Superior temporal gyrus (tissue), 1 donor: ENCODE measurements at regions not wholly inside any gene's neighbourhood (a gene's known extent, or its start where the extent isn't known, plus 50 kb on each side); places are given as distances from the start of the nearest gene placed in this dataset.

ENCODE experiments used
- DNase-seq: peaks from one replicate; pipeline ENCODE4 v3.0.0-alpha.2; 2016; ENCODE audit errors: extremely low spot score

- no peak for DNase-seq
Observed at GRCh38 chrX:10078266-10078665, 78.5 kb upstream of the CLCN4 start.

GRCh38 chrX:10079231-10079630 lies 77.5 kb upstream of the CLCN4 start:
- no peak for DNase-seq

- no peak for DNase-seq
Observed at GRCh38 chrX:10083809-10084208, 73.0 kb upstream of the CLCN4 start.

- no peak for DNase-seq
Observed at GRCh38 chrX:10085223-10085622, 71.6 kb upstream of the CLCN4 start.

- DNase-seq = no peak
Observed at GRCh38 chrX:10086676-10087075, 70.1 kb upstream of the CLCN4 start.

GRCh38 chrX:10087391-10087790 lies 69.4 kb upstream of the CLCN4 start:
- no peak for DNase-seq

- DNase-seq = no peak
Observed at GRCh38 chrX:10089378-10089795, 67.4 kb upstream of the CLCN4 start.

GRCh38 chrX:10090319-10090718 lies 66.5 kb upstream of the CLCN4 start:
- no peak for DNase-seq

- DNase-seq = no peak
Observed at GRCh38 chrX:10095246-10095645, 61.5 kb upstream of the CLCN4 start.

GRCh38 chrX:10095698-10096432 lies 60.9 kb upstream of the CLCN4 start:
- no peak for DNase-seq

- DNase-seq = no peak
Observed at GRCh38 chrX:10098270-10098713, 58.5 kb upstream of the CLCN4 start.

GRCh38 chrX:10099411-10099810 lies 57.4 kb upstream of the CLCN4 start:
- DNase-seq = peak; percentile 45

- DNase-seq = no peak
Observed at GRCh38 chrX:10101269-10101668, 55.5 kb upstream of the CLCN4 start.

- no peak for DNase-seq
Observed at GRCh38 chrX:10102046-10102704, 54.6 kb upstream of the CLCN4 start.

- no peak for DNase-seq
Observed at GRCh38 chrX:10103023-10103422, 53.8 kb upstream of the CLCN4 start.

- peak; percentile 62 for DNase-seq
Observed at GRCh38 chrX:10104958-10105658, 51.7 kb upstream of the CLCN4 start.

- DNase-seq = no peak
Observed at GRCh38 chrX:10106806-10107205, 50.0 kb upstream of the CLCN4 start.
